DLD1 (cell line): ENCODE measurements at regions not wholly inside any gene's neighbourhood (a gene's known extent, or its start where the extent isn't known, plus 50 kb on each side); places are given as distances from the start of the nearest gene placed in this dataset.
"Not testable (repeated sequence)": the region's sequence is repeated elsewhere in the genome, so short reads cannot be mapped to it uniquely, and the experiment has no call there.

Source experiments
- in situ Hi-C: cut with HindIII; loops from 2 replicates; pipeline ENCODE4 v1.10.0; 2017; ENCODE audit warnings: low sequenced_read_pairs

GRCh38 chr14:53432378-53432802 is 279.3 kb upstream of the DDHD1 start:
- in situ Hi-C loops = no loop called here

- in situ Hi-C loops = no loop called here
These were observed 277.7 kb upstream of the DDHD1 start for GRCh38 chr14:53430870-53431269.

GRCh38 chr14:53412819-53413675 is 259.9 kb upstream of the DDHD1 start:
- in situ Hi-C loops = no loop called here

- in situ Hi-C loops = no loop called here
These were observed 258.0 kb upstream of the DDHD1 start for GRCh38 chr14:53411125-53411524.

GRCh38 chr14:53409969-53410368 is 256.8 kb upstream of the DDHD1 start:
- in situ Hi-C loops = no loop called here

GRCh38 chr14:53409289-53409688 is 256.2 kb upstream of the DDHD1 start:
- in situ Hi-C loops = no loop called here

GRCh38 chr14:53408175-53408879 is 255.2 kb upstream of the DDHD1 start:
- in situ Hi-C loops = no loop called here

- in situ Hi-C loops = no loop called here
These were observed 253.4 kb upstream of the DDHD1 start for GRCh38 chr14:53406519-53406918.

GRCh38 chr14:53401646-53402045 is 248.5 kb upstream of the DDHD1 start:
- in situ Hi-C loops = no loop called here

- in situ Hi-C loops = no loop called here
These were observed 245.9 kb upstream of the DDHD1 start for GRCh38 chr14:53399057-53399456.

- in situ Hi-C loops = no loop called here
These were observed 245.5 kb upstream of the DDHD1 start for GRCh38 chr14:53398616-53399015.

GRCh38 chr14:53395267-53395666 is 242.1 kb upstream of the DDHD1 start:
- in situ Hi-C loops = not testable (repeated sequence)

GRCh38 chr14:53391631-53392285 is 238.6 kb upstream of the DDHD1 start:
- in situ Hi-C loops = no loop called here

GRCh38 chr14:53391156-53391555 is 238.0 kb upstream of the DDHD1 start:
- in situ Hi-C loops = no loop called here

- in situ Hi-C loops = no loop called here
These were observed 236.9 kb upstream of the DDHD1 start for GRCh38 chr14:53390008-53390407.

- in situ Hi-C loops = no loop called here
These were observed 236.1 kb upstream of the DDHD1 start for GRCh38 chr14:53389202-53389601.

- in situ Hi-C loops = no loop called here
These were observed 233.2 kb upstream of the DDHD1 start for GRCh38 chr14:53386362-53386761.

- in situ Hi-C loops = no loop called here
These were observed 231.4 kb upstream of the DDHD1 start for GRCh38 chr14:53384536-53384935.

- in situ Hi-C loops = no loop called here
These were observed 230.9 kb upstream of the DDHD1 start for GRCh38 chr14:53384073-53384472.

GRCh38 chr14:53381895-53382294 is 228.8 kb upstream of the DDHD1 start:
- in situ Hi-C loops = no loop called here

- in situ Hi-C loops = no loop called here
These were observed 227.7 kb upstream of the DDHD1 start for GRCh38 chr14:53380867-53381225.
